ENCODE measurements at regions not wholly inside any gene's neighbourhood (a gene's known extent, or its start where the extent isn't known, plus 50 kb on each side); places are given as distances from the start of the nearest gene placed in this dataset.

- TF ChIP-seq CTCF (conservative IDR thresholded peaks at IDR 0.05 in 1 of 2, IDR thresholded peaks at IDR 0.05 in 1 of 2; ENCODE audit: extremely low read depth in 1 of 2, insufficient read depth in 1 of 2, low read depth in 1 of 2, low read length in 2 of 2), result no peak
- no peak for TF ChIP-seq EZH2 (IDR thresholded peaks at IDR 0.05; ENCODE audit: borderline replicate concordance, low read length)
These were observed 109.5 kb upstream of the TMPO start for GRCh38 chr12:98405805-98406366.
